ENCODE measurements at regions not wholly inside any gene's neighbourhood (a gene's known extent, or its start where the extent isn't known, plus 50 kb on each side); places are given as distances from the start of the nearest gene placed in this dataset.

DNA sequence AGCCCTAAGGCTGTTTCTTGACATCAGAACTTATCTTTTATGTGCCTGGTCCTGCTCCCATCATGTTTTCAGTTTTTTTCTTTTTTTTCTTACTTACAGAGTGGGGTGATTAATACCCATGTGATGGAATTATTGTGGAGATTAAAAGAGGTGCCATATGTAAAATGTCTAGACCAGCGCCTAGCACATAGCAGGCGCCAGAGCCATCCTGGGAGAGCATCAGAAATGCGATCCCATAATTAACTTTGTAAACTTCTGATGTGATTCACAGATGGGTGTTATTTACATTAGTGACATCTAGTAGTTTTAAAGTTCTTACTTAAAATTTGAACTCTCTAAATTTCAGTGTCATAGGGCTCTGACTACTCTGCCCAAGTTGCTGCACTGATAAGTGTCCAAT, 66.2 kb upstream of the PGRMC2 start:
- DNase-seq, result no peak
- no peak for ATAC-seq
- Mint-ChIP-seq H3K9me3 (ENCODE audit: low read depth) (no peaks in the 10 kb centered on the region), H3K36me3 (ENCODE audit: low read depth) (peaks cover 2% of the 10 kb centered on the region), H3K4me1 (no peaks in the 10 kb centered on the region), H3K4me3 (no peak overlapping the region), H3K27me3 (no peaks in the 10 kb centered on the region), H3K27ac (no peak overlapping the region)
- intact Hi-C loops (cut with DNase I, micrococcal nuclease), result no loop called here
- POLR2A ChIA-PET, result no interaction called here
- CTCF ChIA-PET, result no interaction called here

DNA sequence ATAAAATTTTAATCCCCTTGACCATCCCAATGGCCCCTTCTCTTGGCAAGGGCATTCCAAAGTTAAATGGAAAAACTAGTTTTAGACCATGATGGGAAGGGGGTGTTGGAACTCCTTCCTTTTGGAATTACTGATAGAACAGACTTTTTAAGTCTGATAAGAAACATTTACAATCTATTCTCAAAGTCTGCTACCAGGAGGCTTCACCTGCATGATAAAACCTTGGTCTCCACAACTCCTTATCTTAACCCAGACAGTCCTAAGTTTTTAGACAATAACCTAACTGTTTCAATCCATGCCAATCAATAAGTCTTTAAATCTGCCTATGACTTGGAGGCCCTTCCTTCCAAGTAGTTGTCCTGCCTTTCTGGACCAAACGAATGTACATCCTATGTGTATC, 63.9 kb upstream of the PGRMC2 start:
- H3K27me3 Mint-ChIP-seq, result no peaks in the 10 kb centered on the region
- no peak for DNase-seq
- no peak overlapping the region for H3K27ac Mint-ChIP-seq
- no peak for ATAC-seq
- CTCF ChIA-PET, result no interaction called here
- H3K4me1 Mint-ChIP-seq, result no peaks in the 10 kb centered on the region
- H3K9me3 Mint-ChIP-seq (ENCODE audit: low read depth), result no peaks in the 10 kb centered on the region
- POLR2A ChIA-PET, result no interaction called here
- H3K36me3 Mint-ChIP-seq (ENCODE audit: low read depth), result no peaks in the 10 kb centered on the region
- intact Hi-C loops (cut with DNase I, micrococcal nuclease), result no loop called here
- H3K4me3 Mint-ChIP-seq, result no peak overlapping the region

DNA sequence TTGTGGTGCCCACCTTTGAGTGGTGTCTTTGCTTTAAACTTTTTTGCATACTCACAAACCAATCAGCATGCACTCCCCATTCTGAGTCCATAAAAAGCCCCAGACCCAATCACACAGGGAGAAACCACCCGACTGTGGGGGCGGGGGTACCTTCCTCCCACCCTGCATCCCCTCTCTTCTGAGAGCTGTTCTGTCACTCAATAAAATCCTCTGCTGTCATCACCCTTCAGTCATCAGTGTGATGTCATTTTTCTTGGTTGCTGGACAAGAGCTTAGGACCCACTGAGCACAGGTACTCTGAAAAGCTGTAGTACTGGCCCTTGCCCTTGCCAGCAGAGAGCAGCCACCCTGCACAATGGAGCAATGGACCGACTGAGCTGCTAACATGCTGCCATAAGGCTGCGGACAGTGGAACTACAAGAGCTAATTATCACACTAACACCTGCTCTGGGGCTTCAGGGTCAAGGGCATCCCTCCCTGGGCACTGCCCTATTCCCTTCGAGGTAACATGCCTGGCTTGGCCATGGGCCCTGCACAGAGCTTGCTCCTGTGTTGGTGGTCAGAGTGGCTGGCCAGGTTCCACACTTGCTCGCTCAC, 62.9 kb upstream of the PGRMC2 start:
- DNase-seq, result no peak
- ATAC-seq, result no peak
- Mint-ChIP-seq H3K4me3 (no peak overlapping the region), H3K27me3 (no peaks in the 10 kb centered on the region), H3K4me1 (no peaks in the 10 kb centered on the region), H3K9me3 (ENCODE audit: low read depth) (no peaks in the 10 kb centered on the region), H3K27ac (no peak overlapping the region), H3K36me3 (ENCODE audit: low read depth) (no peaks in the 10 kb centered on the region)
- ChIA-PET POLR2A (no interaction called here), CTCF (no interaction called here)
- intact Hi-C loops (cut with DNase I, micrococcal nuclease), result no loop called here

DNA sequence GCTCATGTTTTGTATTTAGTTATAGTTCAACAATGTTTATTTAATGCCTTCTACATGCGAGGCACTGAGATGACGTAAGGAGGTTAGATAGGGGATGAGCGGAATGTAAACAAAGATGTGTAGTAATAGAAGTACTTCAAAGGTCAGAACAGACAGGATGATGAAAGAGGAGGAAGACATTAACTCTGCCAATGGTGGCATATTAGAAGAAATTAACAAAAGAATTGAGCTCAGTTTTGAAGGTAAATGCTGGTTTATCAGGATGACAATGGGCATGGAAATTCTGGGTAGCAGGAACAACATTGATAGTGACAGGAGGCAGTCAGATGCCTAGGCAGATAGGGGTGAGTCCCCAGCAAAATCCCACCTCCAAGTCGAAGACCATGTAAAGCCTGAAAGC, 62.3 kb upstream of the PGRMC2 start:
- intact Hi-C loops (cut with DNase I, micrococcal nuclease), result no loop called here
- ATAC-seq, result no peak
- CTCF ChIA-PET, result interaction anchor here (0.7 kb wide), 1 partner anchor 1013 kb away, joined by 3 read pairs; no protein-coding TSS in a partner anchor
- POLR2A ChIA-PET, result no interaction called here
- Mint-ChIP-seq H3K27me3 (no peaks in the 10 kb centered on the region), H3K9me3 (ENCODE audit: low read depth) (no peaks in the 10 kb centered on the region), H3K4me3 (no peak overlapping the region), H3K36me3 (ENCODE audit: low read depth) (no peaks in the 10 kb centered on the region), H3K4me1 (no peaks in the 10 kb centered on the region), H3K27ac (no peak overlapping the region)
- no peak for DNase-seq

DNA sequence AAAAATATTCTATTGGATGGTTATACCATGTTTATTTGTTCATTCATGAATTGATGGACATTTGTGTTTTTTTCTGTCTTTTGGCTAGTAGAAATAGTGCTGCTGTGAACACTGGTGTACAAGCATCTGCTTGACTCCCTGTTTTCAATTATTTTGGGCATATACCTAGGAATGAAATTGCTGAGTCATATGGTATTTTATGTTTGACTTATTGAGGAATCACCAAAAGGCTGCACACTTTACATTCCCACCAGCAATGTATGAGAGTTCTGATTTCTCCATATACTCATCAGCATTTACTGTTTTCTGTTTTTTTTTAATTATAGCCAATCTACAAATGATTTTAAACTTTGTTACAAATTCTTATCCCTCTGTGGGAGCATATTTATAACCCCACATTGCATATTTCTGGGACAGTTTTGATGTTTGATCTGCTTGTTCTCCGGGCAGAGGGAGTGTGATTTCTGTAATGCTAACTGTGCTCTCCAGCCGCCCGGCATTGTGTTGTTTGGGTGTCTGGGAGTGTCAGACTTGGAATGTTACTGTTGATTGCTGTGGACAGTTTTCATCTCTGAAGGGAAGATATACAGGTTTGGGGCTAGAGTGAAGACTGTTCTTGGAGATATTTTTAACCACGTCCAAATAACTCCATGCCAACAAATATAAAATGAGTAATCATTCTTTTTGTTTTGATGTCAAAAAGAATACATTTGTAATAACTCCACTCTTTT, 60.5 kb upstream of the PGRMC2 start:
- ChIA-PET CTCF (interaction anchor here (0.7 kb wide), 1 partner anchor 45 kb away, joined by 4 read pairs; no protein-coding TSS in a partner anchor), POLR2A (no interaction called here)
- intact Hi-C loops (cut with DNase I, micrococcal nuclease), result no loop called here
- Mint-ChIP-seq H3K27ac (no peak overlapping the region), H3K9me3 (ENCODE audit: low read depth) (no peaks in the 10 kb centered on the region), H3K36me3 (ENCODE audit: low read depth) (no peaks in the 10 kb centered on the region), H3K4me1 (no peaks in the 10 kb centered on the region), H3K4me3 (no peak overlapping the region), H3K27me3 (no peaks in the 10 kb centered on the region)
- ATAC-seq (no peak), DNase-seq (no peak)

DNA sequence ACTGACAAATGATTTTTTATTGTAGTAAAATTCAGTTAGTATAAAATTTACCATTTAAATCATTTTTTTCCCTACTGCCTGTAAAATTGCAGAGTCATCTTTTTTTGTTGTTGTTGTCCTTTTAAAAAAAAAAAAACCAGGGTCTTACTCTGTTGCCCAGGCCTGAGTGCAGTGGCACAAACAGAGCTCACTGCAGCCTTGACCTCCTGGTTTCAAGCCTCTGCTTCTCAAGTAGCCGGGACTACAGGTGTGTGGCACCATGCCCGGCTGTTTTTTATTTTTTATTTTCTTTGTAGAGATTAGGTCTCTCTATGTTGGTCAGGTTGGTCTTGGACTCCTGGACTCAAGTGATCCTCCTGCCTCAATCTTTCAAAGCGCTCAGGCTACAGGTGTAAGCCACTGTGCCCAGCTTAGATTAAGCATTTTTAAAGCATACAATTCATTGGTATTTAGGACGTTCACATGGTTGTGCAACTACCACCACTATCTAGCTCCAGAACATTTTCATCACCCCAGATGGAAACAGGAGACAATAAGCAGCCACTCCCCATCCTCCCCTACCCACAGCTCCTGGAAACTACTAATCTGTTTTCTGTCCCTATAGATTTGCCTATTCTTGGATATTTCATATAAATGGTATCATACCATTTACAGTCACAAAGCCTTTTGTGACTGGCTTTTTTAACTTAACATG, 59.7 kb upstream of the PGRMC2 start:
- no peaks in the 10 kb centered on the region for H3K9me3 Mint-ChIP-seq (ENCODE audit: low read depth)
- no peaks in the 10 kb centered on the region for H3K27me3 Mint-ChIP-seq
- no peaks in the 10 kb centered on the region for H3K36me3 Mint-ChIP-seq (ENCODE audit: low read depth)
- H3K4me3 Mint-ChIP-seq, result no peak overlapping the region
- no peak for DNase-seq
- POLR2A ChIA-PET, result no interaction called here
- intact Hi-C loops (cut with DNase I, micrococcal nuclease), result no loop called here
- ATAC-seq, result no peak
- no peak overlapping the region for H3K27ac Mint-ChIP-seq
- CTCF ChIA-PET, result no interaction called here
- H3K4me1 Mint-ChIP-seq, result no peaks in the 10 kb centered on the region

DNA sequence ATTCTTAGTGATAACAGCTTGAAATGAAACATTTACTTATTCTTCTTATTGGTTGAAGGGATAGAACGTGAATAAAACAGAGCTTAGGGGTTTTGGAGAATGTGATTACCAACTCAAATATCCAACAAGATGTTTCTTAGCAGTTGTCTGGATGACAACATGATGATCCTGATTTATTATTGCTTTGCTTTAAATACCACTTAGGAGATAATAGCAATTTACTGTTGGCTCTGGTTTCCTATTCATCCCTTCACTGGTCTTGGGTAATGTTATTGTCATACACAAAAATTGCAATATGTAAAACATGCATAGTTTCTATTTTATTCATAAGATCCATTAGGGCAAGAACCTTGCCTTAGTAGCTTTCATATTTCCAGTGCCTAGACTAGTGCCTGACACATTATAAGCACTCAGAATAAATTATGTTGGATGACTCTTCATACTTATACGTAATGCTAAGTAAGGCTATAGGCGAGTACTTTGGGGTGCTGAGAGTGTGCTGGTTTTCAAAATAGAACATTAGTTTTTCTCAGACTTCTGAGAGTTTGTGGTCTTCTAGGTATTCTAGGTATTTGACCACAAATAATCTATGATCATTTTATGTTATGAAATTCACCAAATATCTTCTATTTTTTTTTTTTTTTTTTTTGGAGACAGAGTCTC, 58.6 kb upstream of the PGRMC2 start:
- H3K27ac Mint-ChIP-seq, result no peak overlapping the region
- POLR2A ChIA-PET, result no interaction called here
- no peaks in the 10 kb centered on the region for H3K4me1 Mint-ChIP-seq
- no peak for ATAC-seq
- H3K36me3 Mint-ChIP-seq (ENCODE audit: low read depth), result no peaks in the 10 kb centered on the region
- CTCF ChIA-PET, result interaction anchor here (0.6 kb wide), 1 partner anchor 155 kb away, joined by 3 read pairs; no protein-coding TSS in a partner anchor
- intact Hi-C loops (cut with DNase I, micrococcal nuclease), result no loop called here
- H3K4me3 Mint-ChIP-seq, result no peak overlapping the region
- no peaks in the 10 kb centered on the region for H3K9me3 Mint-ChIP-seq (ENCODE audit: low read depth)
- DNase-seq, result no peak
- H3K27me3 Mint-ChIP-seq, result no peaks in the 10 kb centered on the region

DNA sequence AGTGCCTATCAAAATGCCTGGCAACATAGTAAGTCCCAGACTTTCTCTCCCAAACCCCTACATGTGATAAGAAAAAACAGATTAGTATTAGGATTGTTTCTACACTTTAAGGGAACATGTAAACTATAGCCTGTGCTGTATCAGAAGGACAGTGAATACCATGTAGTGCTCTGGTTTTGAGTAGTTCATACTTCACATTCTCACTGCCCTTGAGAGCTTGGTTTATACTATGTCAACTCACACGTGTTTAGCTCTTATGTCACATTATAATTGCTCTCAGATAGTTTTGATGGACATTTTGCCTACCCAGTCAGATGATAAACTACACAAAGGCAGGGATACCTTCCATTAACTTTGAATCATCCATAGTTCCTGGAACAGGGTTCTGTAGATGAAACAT, 58.0 kb upstream of the PGRMC2 start:
- Mint-ChIP-seq H3K36me3 (ENCODE audit: low read depth) (no peaks in the 10 kb centered on the region), H3K4me1 (no peaks in the 10 kb centered on the region), H3K4me3 (no peak overlapping the region), H3K27ac (no peak overlapping the region), H3K9me3 (ENCODE audit: low read depth) (no peaks in the 10 kb centered on the region), H3K27me3 (no peaks in the 10 kb centered on the region)
- no peak for DNase-seq
- CTCF ChIA-PET, result interaction anchor here (0.6 kb wide), 1 partner anchor 155 kb away, joined by 3 read pairs; no protein-coding TSS in a partner anchor
- POLR2A ChIA-PET, result no interaction called here
- intact Hi-C loops (cut with DNase I, micrococcal nuclease), result no loop called here
- ATAC-seq, result no peak

DNA sequence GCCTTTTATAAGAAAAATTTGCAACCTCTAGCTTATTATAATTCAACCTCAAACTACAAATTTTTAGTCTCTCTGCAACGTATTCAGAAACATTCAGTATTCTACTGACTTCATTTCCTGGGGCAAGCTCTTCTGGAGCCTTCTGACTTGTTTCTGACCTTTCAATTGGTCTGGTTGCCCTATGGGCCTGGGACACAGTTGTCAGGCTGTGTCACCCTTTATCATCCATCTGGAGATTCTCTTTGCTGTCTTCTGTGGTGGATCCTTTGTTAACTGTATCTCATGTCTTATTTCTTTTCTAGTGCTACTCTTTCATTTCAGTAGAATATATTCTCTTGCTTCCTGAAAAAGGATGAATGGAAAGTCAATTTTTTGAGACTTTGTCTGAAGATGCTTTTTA, 55.1 kb upstream of the PGRMC2 start:
- DNase-seq, result no peak
- Mint-ChIP-seq H3K9me3 (ENCODE audit: low read depth) (no peaks in the 10 kb centered on the region), H3K36me3 (ENCODE audit: low read depth) (no peaks in the 10 kb centered on the region), H3K4me1 (no peaks in the 10 kb centered on the region), H3K27me3 (no peaks in the 10 kb centered on the region), H3K4me3 (no peak overlapping the region), H3K27ac (no peak overlapping the region)
- ChIA-PET CTCF (no interaction called here), POLR2A (no interaction called here)
- no peak for ATAC-seq
- intact Hi-C loops (cut with DNase I, micrococcal nuclease), result no loop called here

DNA sequence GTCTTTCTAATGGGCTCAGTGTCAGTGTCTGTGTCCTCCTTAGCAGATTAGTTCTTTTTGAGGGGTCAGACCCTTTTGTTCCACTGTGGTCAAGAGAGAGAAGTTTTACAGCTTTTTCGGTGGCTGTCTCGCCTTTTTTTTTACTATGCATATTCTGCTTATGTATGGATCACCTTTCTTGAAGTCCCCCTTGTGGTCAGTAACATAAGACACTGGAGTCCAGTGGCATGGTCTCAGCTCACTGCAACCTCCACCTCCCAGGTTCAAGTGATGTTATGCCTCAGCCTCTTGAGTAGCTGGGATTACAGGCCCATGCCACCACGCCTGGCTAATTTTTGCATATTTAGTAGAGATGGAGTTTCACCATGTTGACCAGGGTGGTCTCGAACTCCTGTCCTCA, 54.0 kb upstream of the PGRMC2 start:
- ATAC-seq (no peak), DNase-seq (no peak)
- no peaks in the 10 kb centered on the region for H3K4me1 Mint-ChIP-seq
- no peak overlapping the region for H3K4me3 Mint-ChIP-seq
- no peaks in the 10 kb centered on the region for H3K36me3 Mint-ChIP-seq (ENCODE audit: low read depth)
- ChIA-PET CTCF (interaction anchor here (0.7 kb wide), 1 partner anchor 150 kb away, joined by 4 read pairs; no protein-coding TSS in a partner anchor), POLR2A (no interaction called here)
- no peak overlapping the region for H3K27ac Mint-ChIP-seq
- intact Hi-C loops (cut with DNase I, micrococcal nuclease), result no loop called here
- no peaks in the 10 kb centered on the region for H3K9me3 Mint-ChIP-seq (ENCODE audit: low read depth)
- H3K27me3 Mint-ChIP-seq, result no peaks in the 10 kb centered on the region

DNA sequence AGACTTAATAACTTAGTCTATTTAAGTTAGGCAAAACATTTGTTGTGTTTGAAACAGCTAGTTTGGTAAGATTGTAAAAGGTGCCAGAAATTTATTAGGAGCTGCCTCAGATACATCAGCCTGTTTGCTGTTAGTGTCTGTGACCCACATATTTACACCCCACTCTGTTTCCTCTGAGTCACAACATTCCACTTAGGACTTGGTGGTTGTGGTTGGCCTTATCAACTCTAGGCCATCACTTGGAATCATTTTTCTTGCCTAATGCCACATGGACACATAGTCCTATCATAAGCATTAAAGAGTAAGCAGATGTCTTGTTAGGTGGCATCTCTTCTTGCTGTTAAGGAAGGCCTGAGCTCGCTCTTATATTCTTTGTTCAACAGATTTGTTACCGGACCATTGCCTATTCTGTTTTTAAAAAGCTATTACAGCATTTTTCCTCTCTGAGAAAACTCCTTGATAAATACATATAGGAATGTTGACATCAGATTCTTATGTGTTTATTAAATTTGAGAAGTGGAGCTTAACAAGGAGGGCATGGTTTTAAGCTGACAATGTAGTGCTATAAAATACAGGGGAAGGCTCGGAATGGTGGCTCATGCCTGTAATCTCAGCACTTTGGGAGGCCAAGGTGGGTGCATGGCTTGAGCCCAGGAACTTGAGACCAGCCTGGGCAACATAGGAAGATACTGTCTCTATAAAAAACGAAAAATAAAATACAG, 51.2 kb upstream of the PGRMC2 start:
- intact Hi-C loops (cut with DNase I, micrococcal nuclease), result no loop called here
- Mint-ChIP-seq H3K27me3 (no peaks in the 10 kb centered on the region), H3K27ac (no peak overlapping the region), H3K4me1 (no peaks in the 10 kb centered on the region), H3K9me3 (ENCODE audit: low read depth) (no peaks in the 10 kb centered on the region), H3K4me3 (no peak overlapping the region), H3K36me3 (ENCODE audit: low read depth) (no peaks in the 10 kb centered on the region)
- DNase-seq (no peak), ATAC-seq (no peak)
- ChIA-PET POLR2A (no interaction called here), CTCF (interaction anchor here (1.0 kb wide), 1 partner anchor 129 kb away, joined by 3 read pairs; no protein-coding TSS in a partner anchor)

Data from activated CD4-positive, alpha-beta T cell treated with anti-CD3 and anti-CD28 coated beads for 36 hours (primary cell).